ENCODE measurements at regions not wholly inside any gene's neighbourhood (a gene's known extent, or its start where the extent isn't known, plus 50 kb on each side); places are given as distances from the start of the nearest gene placed in this dataset.

- no peak for DNase-seq (ENCODE audit: low read depth)
These were observed 218.6 kb downstream of the SPTSSA start for GRCh38 chr14:34243401-34243800.

DNA sequence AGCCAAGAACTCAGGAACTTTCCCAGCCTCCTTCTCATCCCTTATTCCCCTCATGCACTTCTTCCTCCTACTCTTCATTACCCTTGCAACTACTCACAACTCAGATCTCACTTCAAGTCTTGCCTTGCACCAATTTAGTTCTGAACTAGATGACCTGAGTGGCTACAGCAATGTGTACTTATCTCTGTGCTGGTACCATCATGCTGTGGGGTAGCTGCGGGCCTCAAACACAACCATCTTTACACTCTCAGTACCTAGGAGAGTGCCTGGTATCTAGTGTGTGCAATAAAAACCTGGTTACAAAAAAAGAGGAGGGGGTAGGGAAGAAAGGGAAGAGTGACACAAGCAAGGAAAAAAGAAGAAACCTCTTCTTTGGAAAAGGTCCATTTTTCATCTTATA is 219.0 kb downstream of the SPTSSA start:
- no peak for DNase-seq (ENCODE audit: low read depth)

DNA sequence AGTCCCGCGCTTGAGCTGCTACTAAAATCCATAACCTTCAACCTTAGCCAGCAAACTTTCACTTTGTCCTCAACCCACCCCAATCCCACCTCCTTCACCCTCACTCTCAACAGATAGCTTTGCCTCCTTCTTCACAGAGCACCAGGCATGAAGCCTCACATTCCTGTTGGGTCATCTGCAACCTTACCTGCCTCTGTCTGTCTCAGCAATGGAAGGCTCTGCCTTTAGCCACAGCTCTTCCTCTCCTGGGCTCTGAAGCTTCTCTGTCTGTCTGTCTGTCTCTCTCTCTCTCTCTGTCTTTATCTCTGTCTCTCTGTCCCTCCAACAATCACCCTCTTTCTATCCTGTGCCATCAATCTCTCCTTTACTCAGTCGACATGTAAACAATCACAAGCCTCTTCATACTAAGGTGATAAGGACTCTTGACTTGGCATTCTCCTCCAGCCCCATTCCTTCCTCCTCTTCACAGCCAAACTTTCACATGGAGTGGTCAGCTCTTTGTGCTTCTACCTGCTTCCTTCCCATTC is 220.8 kb downstream of the SPTSSA start:
- no peak for DNase-seq (ENCODE audit: low read depth)

- DNase-seq (ENCODE audit: low read depth), result no peak
These were observed 223.4 kb downstream of the SPTSSA start for GRCh38 chr14:34238610-34239009.

GRCh38 chr14:34237677-34238076 is 224.4 kb downstream of the SPTSSA start:
- no peak for DNase-seq (ENCODE audit: low read depth)

DNA sequence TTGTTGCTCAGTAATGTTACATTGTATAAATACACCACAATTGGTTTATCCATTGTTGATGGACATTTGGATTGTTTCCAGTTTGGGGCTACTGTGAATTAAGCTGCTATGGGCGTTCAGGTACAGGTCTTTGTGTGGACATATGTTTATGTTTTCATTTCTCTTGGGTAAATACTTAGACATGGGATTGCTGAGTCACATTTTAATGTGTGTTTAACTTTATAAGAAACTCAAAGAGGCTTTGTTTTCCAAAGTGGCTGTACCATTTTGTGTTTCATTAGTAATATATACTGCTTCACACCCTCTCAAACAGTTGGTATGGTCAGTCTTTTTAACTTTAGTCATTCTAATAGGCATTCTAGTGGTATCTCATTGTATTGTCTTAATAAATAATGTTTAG is 225.0 kb downstream of the SPTSSA start:
- DNase-seq (ENCODE audit: low read depth), result no peak

- no peak for DNase-seq (ENCODE audit: low read depth)
These were observed 226.3 kb downstream of the SPTSSA start for GRCh38 chr14:34235643-34236300.

- no peak for DNase-seq (ENCODE audit: low read depth)
These were observed 227.8 kb downstream of the SPTSSA start for GRCh38 chr14:34234258-34234657.

- no peak for DNase-seq (ENCODE audit: low read depth)
These were observed 228.4 kb downstream of the SPTSSA start for GRCh38 chr14:34233619-34234018.

DNA sequence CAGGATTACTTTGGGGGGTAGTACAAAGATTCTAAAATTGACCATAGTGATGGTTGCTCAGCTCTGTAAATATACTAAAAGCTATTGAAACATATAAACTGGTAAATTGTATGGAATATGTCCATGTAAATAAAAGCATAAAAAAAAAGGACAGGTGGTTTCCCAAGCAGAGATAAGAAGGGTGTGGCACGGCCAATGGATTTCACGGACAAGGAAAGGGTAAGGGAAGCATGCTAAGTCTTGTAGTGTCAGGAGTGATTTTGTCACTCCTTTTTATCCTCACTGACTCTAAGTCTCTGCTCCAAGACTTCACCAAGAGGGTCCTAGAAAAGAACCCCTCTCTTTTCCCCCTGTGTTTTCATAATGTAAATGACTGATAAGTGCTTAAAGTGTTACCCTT is 229.2 kb downstream of the SPTSSA start:
- DNase-seq (ENCODE audit: low read depth), result no peak

- DNase-seq (ENCODE audit: low read depth), result no peak
These were observed 230.4 kb downstream of the SPTSSA start for GRCh38 chr14:34231626-34232025.

- no peak for DNase-seq (ENCODE audit: low read depth)
These were observed 232.9 kb downstream of the SPTSSA start for GRCh38 chr14:34229140-34229539.

- DNase-seq (ENCODE audit: low read depth), result no peak
These were observed 233.4 kb downstream of the SPTSSA start for GRCh38 chr14:34228650-34228976.

DNA sequence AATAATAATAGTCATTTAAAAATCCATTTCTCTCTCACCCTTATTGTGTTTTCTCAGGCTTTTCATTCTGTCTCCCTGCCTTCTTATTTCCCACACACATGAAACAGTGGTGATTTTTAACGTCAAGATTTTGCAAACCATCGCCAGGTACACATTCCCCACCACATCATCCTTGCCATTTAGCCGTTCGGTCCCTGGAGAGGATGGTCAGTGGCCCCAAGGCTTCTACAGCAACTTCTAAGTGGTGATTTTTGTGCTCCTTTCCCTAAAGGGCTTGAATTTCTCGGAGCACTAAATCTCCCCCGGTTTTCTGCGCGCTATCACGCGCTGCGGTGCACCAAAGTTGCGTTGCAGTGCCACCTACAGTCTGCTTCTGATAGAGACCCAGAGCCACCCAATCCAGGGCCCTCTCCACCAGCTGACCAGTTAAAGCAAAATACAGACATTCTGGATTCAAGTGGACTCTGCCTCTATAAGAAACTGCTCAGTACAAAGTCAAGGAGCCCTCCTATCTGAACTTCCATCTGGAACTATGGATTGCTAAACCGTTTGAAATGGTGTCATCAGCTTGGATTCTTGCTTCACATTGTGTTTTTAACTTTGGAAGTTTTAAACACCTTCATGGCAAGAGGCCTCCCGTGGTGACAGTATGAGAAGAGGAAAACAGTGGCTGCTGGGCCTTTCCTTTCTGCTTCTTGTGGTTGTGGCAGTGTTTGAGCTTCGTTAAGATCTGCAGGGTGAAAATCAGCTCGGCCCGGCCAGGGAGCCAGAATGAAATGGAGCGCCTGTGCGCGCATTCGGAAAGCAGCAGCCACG is 234.0 kb downstream of the SPTSSA start:
- peak; percentile 60 for DNase-seq (ENCODE audit: low read depth)

DNA sequence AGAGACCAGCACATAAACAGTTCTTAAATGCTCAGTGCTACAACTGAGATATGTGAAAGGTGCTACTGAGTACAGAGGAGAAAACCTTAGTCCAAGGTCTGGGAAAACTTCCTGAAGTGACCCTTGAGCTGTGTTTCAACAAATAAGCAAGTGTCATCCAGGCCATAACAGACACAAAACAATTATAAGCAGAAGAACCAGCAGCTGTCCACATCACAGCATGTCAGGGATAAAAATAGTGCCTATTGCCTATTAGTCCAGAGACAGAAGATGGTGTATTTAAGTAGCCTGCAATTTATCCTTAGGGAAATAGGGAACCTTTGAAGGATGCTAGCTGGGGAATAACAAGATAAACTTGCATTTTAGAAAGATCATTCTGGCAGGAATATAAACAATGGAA is 237.8 kb downstream of the SPTSSA start:
- DNase-seq (ENCODE audit: low read depth), result no peak

- no peak for DNase-seq (ENCODE audit: low read depth)
These were observed 238.5 kb downstream of the SPTSSA start for GRCh38 chr14:34223373-34224148.

DNA sequence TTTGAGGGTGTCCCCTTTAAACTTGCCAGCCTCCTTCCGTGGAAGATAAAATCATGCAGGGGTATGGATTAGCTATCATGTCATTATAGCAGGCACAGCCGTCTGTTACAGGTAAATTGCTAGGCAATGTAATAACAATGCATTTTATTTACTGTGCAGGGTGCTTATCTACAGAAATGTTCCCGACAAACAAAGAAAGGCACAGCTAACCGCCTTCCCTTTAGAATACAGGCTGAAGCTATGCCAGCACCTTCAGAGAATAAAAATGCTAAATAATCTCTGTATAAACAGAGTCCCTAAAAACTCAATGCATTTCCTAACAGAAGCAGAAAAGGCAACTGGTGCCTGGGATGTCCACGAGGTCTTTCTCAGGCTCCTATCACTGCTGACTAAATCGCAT is 239.2 kb downstream of the SPTSSA start:
- DNase-seq (ENCODE audit: low read depth), result no peak

GRCh38 chr14:34222122-34222521 is 239.9 kb downstream of the SPTSSA start:
- DNase-seq (ENCODE audit: low read depth), result no peak

DNA sequence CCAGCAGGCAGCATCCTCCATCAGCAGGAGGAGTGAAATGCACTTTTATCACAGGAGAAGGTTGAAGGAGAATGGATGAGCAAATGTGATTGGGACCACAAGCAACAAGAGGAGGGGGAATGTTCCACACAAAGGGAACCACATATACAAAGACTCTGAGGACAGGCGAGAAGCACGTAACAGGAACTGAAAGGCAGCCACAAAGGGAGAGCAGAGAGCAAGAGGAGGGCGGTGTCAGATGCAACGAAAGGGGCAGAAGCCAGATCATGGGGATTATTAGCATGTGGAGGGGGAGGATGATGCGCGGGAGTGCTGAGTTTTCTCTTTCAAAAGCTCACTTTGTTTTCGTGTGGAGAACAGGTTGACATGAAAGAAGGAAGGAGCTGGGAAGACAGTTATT is 241.1 kb downstream of the SPTSSA start:
- no peak for DNase-seq (ENCODE audit: low read depth)

DNA sequence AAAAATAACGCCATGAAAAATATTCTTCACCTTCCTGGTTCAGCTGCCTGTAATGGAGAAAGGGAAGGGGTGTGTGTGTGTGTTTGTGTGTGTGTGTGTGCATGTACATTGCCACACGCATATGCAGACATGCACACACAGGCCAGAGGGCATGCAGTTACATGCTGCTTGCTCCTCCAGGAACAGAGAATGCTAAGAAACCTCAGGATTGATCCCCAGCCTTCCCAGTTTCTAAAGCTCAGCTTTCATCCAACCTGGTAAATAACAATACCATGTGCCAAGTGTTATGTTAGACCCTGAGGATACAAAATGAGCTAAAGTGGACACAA is 241.7 kb downstream of the SPTSSA start:
- no peak for DNase-seq (ENCODE audit: low read depth)

DNA sequence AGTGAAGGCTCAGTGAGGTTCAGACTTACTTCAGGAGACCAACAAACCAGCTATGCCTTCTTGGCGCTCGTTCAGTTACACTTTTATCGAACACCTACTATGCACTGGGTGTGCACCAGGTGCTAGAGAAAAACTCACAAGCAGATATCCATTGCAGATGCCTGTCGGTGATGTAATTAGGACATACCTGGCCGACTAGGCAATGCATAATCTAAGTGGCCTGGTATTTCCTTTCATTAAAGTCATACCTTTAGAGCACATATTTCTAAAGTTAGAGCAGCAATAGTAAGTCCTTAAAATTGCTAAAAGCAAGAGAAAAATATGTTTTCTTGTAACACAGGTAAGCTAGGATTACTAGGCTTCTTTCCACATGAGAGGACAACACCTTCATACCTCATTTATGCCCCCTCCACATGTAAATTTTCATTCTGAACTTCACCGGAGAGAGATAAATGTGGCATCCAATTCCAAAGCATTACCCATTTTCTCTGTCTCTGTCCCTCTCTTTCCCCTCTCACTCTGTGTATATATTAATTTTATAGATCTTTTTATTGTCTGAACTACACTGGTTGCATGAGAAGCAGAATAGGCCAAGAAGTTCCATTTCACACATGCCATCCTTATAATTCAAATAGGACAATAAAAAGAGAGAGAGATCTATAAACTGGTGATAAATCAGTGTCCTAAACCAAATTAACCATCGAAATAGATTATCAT is 242.2 kb downstream of the SPTSSA start:
- no peak for DNase-seq (ENCODE audit: low read depth)

- no peak for DNase-seq (ENCODE audit: low read depth)
These were observed 243.2 kb downstream of the SPTSSA start for GRCh38 chr14:34218881-34219280.

Measured in ELR (cell line).